ENCODE measurements at regions not wholly inside any gene's neighbourhood (a gene's known extent, or its start where the extent isn't known, plus 50 kb on each side); places are given as distances from the start of the nearest gene placed in this dataset.
A peak's percentile ranks its signal among the peaks of the same experiment; 100 is the strongest.

GRCh38 chr1:163807331-163808049 is 485.7 kb downstream of the NUF2 start:
- no peak for DNase-seq

GRCh38 chr1:163813251-163813650 is 491.5 kb downstream of the NUF2 start:
- DNase-seq, result no peak

GRCh38 chr1:163820226-163820625 is 498.5 kb downstream of the NUF2 start:
- DNase-seq, result no peak

GRCh38 chr1:163820766-163821165 is 499.0 kb downstream of the NUF2 start:
- peak; percentile 7 for DNase-seq

- no peak for DNase-seq
These were observed 499.9 kb downstream of the NUF2 start for GRCh38 chr1:163821679-163822078.

GRCh38 chr1:163823017-163823416 is 501.3 kb downstream of the NUF2 start:
- no peak for DNase-seq

GRCh38 chr1:163824006-163824405 is 502.3 kb downstream of the NUF2 start:
- no peak for DNase-seq

GRCh38 chr1:163824490-163824889 is 502.7 kb downstream of the NUF2 start:
- no peak for DNase-seq

GRCh38 chr1:163826500-163826899 is 504.7 kb downstream of the NUF2 start:
- no peak for DNase-seq

GRCh38 chr1:163834778-163835177 is 513.0 kb downstream of the NUF2 start:
- no peak for DNase-seq

- no peak for DNase-seq
These were observed 514.7 kb downstream of the NUF2 start for GRCh38 chr1:163836481-163836880.

GRCh38 chr1:163837206-163837605 is 515.5 kb downstream of the NUF2 start:
- DNase-seq, result no peak

GRCh38 chr1:163842571-163842970 is 520.8 kb downstream of the NUF2 start:
- DNase-seq, result no peak

GRCh38 chr1:163844459-163844858 is 522.7 kb downstream of the NUF2 start:
- DNase-seq, result no peak

GRCh38 chr1:163845279-163845678 is 523.5 kb downstream of the NUF2 start:
- DNase-seq, result no peak

- no peak for DNase-seq
These were observed 542.0 kb downstream of the NUF2 start for GRCh38 chr1:163863731-163864130.

GRCh38 chr1:163864207-163864606 is 542.5 kb downstream of the NUF2 start:
- no peak for DNase-seq

- peak; percentile 24 for DNase-seq
These were observed 544.8 kb downstream of the NUF2 start for GRCh38 chr1:163866564-163866963.

GRCh38 chr1:163870666-163871065 is 548.9 kb downstream of the NUF2 start:
- DNase-seq, result no peak

- DNase-seq, result peak; percentile 4
These were observed 550.3 kb downstream of the NUF2 start for GRCh38 chr1:163872067-163872466.

GRCh38 chr1:163874070-163874469 is 552.3 kb downstream of the NUF2 start:
- no peak for DNase-seq

GRCh38 chr1:163875200-163875926 is 553.6 kb downstream of the NUF2 start:
- DNase-seq, result peak; percentile 37

GRCh38 chr1:163875927-163876320 is 554.2 kb downstream of the NUF2 start:
- DNase-seq, result no peak

GRCh38 chr1:163876546-163876945 is 554.8 kb downstream of the NUF2 start:
- DNase-seq, result no peak

All from muscle of arm (tissue), 1 donor.